Heart left ventricle (tissue), 16 donors: ENCODE measurements at regions not wholly inside any gene's neighbourhood (a gene's known extent, or its start where the extent isn't known, plus 50 kb on each side); places are given as distances from the start of the nearest gene placed in this dataset.

ENCODE experiments used
- ATAC-seq, 4 donors: fragments of 200-7000 bp; cut with Tn5 transposase; one replicate each; pipeline ENCODE4 v1.9.1; 2020 to 2022; ENCODE audit warnings: moderate library complexity in 4 of 4, mild to moderate bottlenecking in 3 of 4, moderate number of reproducible peaks in 1 of 4
- DNase-seq, 5 donors: peaks; one replicate each; pipeline ENCODE4 v3.0.0-alpha.2; 2020
- H3K27ac ChIP-seq, 12 donors: fragments of 200-600 bp; sonication (generic) in 4 of 12; one replicate each; pipeline versions ENCODE4 v1.5.0 to v1.8.0; 2016 to 2022; ENCODE audit warnings: mild to moderate bottlenecking in 2 of 12
- H3K27me3 ChIP-seq, 9 donors: fragments of 200-600 bp; sonication (generic) in 2 of 9; one replicate each; pipeline versions ENCODE4 v1.5.1 to v1.8.0; 2016 to 2022; ENCODE audit warnings: mild to moderate bottlenecking in 3 of 9
- H3K36me3 ChIP-seq, 9 donors: fragments of 200-600 bp; sonication (generic) in 2 of 9; one replicate each; pipeline versions ENCODE4 v1.5.0 to v1.8.0; 2018 to 2022; ENCODE audit warnings: mild to moderate bottlenecking in 2 of 9
- H3K4me1 ChIP-seq, 12 donors: fragments of 200-600 bp; sonication (generic) in 4 of 12; one replicate each; pipeline versions ENCODE4 v1.5.0 to v1.8.0; 2016 to 2022; ENCODE audit warnings: mild to moderate bottlenecking in 3 of 12
- H3K4me3 ChIP-seq, 12 donors: fragments of 200-600 bp; sonication (generic) in 4 of 12; one replicate each; pipeline versions ENCODE4 v1.5.0 to v1.8.0; 2017 to 2022; ENCODE audit warnings: mild to moderate bottlenecking in 9 of 12, moderate library complexity in 4 of 12
- H3K9me3 ChIP-seq, 12 donors: fragments of 200-600 bp; sonication (generic) in 4 of 12; one replicate each; pipeline versions ENCODE4 v1.5.0 to v1.8.0; 2016 to 2022; ENCODE audit warnings: mild to moderate bottlenecking in 1 of 12
- POLR2A ChIP-seq, 2 donors: fragments of 450-650 bp; IDR thresholded peaks; one replicate each; pipeline ENCODE4 v1.6.1; 2017; ENCODE audit warnings: antibody characterized with exemption in 2 of 2, mild to moderate bottlenecking in 2 of 2, moderate library complexity in 2 of 2
- WGBS, 4 donors: extraction: QIAGEN DNeasy Blood & Tissue Kit in 2 of 4; methylation state at CpG; one replicate each; pipeline versions ENCODE4 v1.1.5 to v1.1.7; 2013 to 2018; 5-methylcytosine and 5-hydroxymethylcytosine counted together
- intact Hi-C, 10 donors: fragments of 100-400 bp; cut with DNase I; formaldehyde crosslinking; loops; one replicate each; pipeline versions ENCODE4 v1.11.1 to v1.14.2; 2022
- TF ChIP-seq, protein P1 (sequence below), 12 donors: fragments of 200-600 bp; sonication (generic) in 4 of 12; IDR thresholded peaks; one replicate each; pipeline versions ENCODE4 v1.5.0 to v1.8.0; 2018 to 2022; ENCODE audit warnings: antibody characterized with exemption in 12 of 12, mild to moderate bottlenecking in 5 of 12
- donor health status: ischemic (EF 13 %, LVEDD 7.1; RV severe dilation, severe dysfunction).
- donor health status: healthy with polysubstance abuse.
- donor health status: DM: no; HTN: yes; CAD: no.
- donor health status: DM: no; HTN: no; CAD: no.
- donor health status: ischemic (EF 25% LVEDD 6.9; RV normal size, moderate dysfunction).
- donor health status: ischemic (EF 25% LVEDD 5.7; RV mildly dilated, moderate dysfunction).
- donor health status: healthy.
- donor health status: DM: yes; HTN: yes; CAD: no.
- donor health status: ischemic (EF 35%, LVEDD 5.7; RV mildly dilated, moderate dysfunction).
- donor health status: nonischemic (EF 11% LVEDD 7.7; RV severe dilation, severe dysfunction).
- donor health status: DM: yes; HTN: yes; CAD: no.
- donor health status: PGD.
- donor health status: ischemic (EF 29% LVEDD 5.4; RV normal size, mild dysfunction).
- donor health status: nonischemic (EF 23%, LVEDD 6.1; RV moderate dilation, normal function).

GRCh38 chr4:107133965-107134653 lies 98.0 kb upstream of the DKK2 start:
- WGBS, 4 donors: 85 to 91% (median 88%) methylated on average over 4 of the region's 4 CpGs
- intact Hi-C loops: no loop called here
- H3K27me3 ChIP-seq: no peaks in the 10 kb centered on the region
- H3K36me3 ChIP-seq: no peaks in the 10 kb centered on the region
- DNase-seq (no peak), ATAC-seq (no peak)
- H3K4me3 ChIP-seq: no peak overlapping the region
- TF ChIP-seq, protein P1, sequence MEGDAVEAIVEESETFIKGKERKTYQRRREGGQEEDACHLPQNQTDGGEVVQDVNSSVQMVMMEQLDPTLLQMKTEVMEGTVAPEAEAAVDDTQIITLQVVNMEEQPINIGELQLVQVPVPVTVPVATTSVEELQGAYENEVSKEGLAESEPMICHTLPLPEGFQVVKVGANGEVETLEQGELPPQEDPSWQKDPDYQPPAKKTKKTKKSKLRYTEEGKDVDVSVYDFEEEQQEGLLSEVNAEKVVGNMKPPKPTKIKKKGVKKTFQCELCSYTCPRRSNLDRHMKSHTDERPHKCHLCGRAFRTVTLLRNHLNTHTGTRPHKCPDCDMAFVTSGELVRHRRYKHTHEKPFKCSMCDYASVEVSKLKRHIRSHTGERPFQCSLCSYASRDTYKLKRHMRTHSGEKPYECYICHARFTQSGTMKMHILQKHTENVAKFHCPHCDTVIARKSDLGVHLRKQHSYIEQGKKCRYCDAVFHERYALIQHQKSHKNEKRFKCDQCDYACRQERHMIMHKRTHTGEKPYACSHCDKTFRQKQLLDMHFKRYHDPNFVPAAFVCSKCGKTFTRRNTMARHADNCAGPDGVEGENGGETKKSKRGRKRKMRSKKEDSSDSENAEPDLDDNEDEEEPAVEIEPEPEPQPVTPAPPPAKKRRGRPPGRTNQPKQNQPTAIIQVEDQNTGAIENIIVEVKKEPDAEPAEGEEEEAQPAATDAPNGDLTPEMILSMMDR (IDR thresholded peaks at IDR 0.05): no peak
- TF ChIP-seq POLR2A (IDR thresholded peaks at IDR 0.05): no peak
- no peaks in the 10 kb centered on the region for H3K4me1 ChIP-seq
- H3K27ac ChIP-seq: no peak overlapping the region
- H3K9me3 ChIP-seq: no peaks in the 10 kb centered on the region

GRCh38 chr4:107131295-107131694 lies 95.2 kb upstream of the DKK2 start:
- intact Hi-C loops: no loop called here
- TF ChIP-seq, protein P1 (IDR thresholded peaks at IDR 0.05): no peak
- TF ChIP-seq POLR2A (IDR thresholded peaks at IDR 0.05): no peak
- no peaks in the 10 kb centered on the region for H3K9me3 ChIP-seq
- no peaks in the 10 kb centered on the region for H3K27me3 ChIP-seq
- H3K4me3 ChIP-seq: no peak overlapping the region
- no peak for ATAC-seq
- no peak overlapping the region for H3K27ac ChIP-seq
- no peaks in the 10 kb centered on the region for H3K36me3 ChIP-seq
- no peak for DNase-seq
- WGBS, 4 donors: 75 to 83% (median 80%) methylated on average over 1 of the region's 1 CpG
- no peaks in the 10 kb centered on the region for H3K4me1 ChIP-seq

DNA sequence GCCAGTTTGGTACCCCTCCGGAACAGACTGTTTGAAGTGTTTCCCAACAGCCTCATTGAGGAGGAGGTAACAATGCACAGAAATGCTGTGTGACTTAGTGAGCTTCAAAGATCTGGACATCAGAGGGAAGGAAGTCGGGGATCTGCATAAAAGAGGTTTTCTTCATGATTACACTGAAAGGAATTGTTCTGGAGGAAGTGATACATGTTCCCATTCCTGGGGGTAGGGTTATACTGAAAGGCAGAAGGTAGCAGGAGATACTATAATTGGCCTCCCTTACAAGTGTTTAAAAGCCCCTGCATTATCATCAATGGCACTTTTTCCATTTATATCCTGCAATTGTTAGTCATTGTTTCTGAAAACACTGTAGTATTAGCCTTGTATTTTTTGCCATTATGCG lies 94.0 kb upstream of the DKK2 start:
- no peaks in the 10 kb centered on the region for H3K4me1 ChIP-seq
- no peaks in the 10 kb centered on the region for H3K9me3 ChIP-seq
- DNase-seq (no peak), ATAC-seq (no peak)
- no peak overlapping the region for H3K4me3 ChIP-seq
- 55 to 69% (median 63%) methylated on average over 3 of the region's 3 CpGs for WGBS, 4 donors
- TF ChIP-seq POLR2A (IDR thresholded peaks at IDR 0.05): no peak
- TF ChIP-seq, protein P1 (IDR thresholded peaks at IDR 0.05): no peak
- no peak overlapping the region for H3K27ac ChIP-seq
- H3K36me3 ChIP-seq: no peaks in the 10 kb centered on the region
- intact Hi-C loops: no loop called here
- H3K27me3 ChIP-seq: no peaks in the 10 kb centered on the region

DNA sequence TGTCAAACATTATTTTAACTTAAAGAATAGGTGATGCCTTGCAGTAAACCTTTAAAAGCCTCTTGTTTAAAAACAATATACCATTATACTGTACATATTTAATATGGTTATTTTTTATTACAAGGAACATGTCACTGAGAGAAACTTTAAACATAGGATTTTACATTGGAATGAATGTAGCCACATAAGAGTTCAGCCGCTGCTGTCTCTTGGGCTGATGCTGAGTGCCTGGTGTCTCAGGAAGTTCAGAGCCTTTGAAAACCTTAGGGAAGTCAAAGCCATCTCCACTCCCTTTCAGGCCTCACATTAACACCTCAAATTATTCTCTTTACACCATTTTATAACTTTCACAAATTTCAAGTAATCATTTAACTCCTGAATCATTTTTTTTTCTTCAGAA lies 93.5 kb upstream of the DKK2 start:
- Histone ChIP-seq H3K4me1 (no peaks in the 10 kb centered on the region), H3K36me3 (no peaks in the 10 kb centered on the region), H3K27ac (no peak overlapping the region), H3K27me3 (no peaks in the 10 kb centered on the region), H3K4me3 (no peak overlapping the region), H3K9me3 (no peaks in the 10 kb centered on the region)
- intact Hi-C loops: loop anchor here in 1 of 10 donors (2.0 kb wide), 1 partner anchor 33 kb away; no protein-coding TSS in a partner anchor
- WGBS, 4 donors: 74 to 81% (median 79%) methylated on average over 1 of the region's 1 CpG
- DNase-seq: no peak
- no peak for TF ChIP-seq POLR2A (IDR thresholded peaks at IDR 0.05)
- TF ChIP-seq, protein P1 (IDR thresholded peaks at IDR 0.05): no peak
- no peak for ATAC-seq
